ENCODE measurements at regions not wholly inside any gene's neighbourhood (a gene's known extent, or its start where the extent isn't known, plus 50 kb on each side); places are given as distances from the start of the nearest gene placed in this dataset.

DNA sequence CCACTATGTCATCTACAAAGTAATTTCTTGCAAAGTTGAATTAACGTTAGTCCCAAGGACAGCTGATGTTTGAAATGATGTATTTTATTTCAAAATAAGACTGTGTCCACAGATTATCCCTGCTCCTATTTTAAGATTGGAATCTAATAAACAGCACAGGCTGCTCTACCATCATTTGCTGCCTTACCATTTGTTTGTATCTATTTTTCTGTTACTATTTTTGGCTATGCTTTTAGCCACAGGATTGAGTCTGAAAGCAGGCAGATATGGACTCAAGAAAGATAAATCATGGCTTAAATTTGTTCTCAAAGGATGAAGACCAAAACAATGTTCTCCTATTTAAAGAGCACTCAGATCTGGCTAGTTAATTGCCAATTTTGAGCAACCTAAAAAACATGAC, 105.3 kb downstream of the RGS2 start:
- Mint-ChIP-seq H3K27me3 (ENCODE audit: insufficient read depth) (peaks cover 3% of the 10 kb centered on the region; the same call in 1 of the 2 replicates), H3K27ac (no peak overlapping the region), H3K4me3 (no peak overlapping the region), H3K9me3 (no peaks in the 10 kb centered on the region), H3K4me1 (ENCODE audit: low read depth) (no peaks in the 10 kb centered on the region), H3K36me3 (ENCODE audit: low read depth) (no peaks in the 10 kb centered on the region)
- DNase-seq: no peak
- TF ChIP-seq CTCF (IDR thresholded peaks at IDR 0.05): no peak

DNA sequence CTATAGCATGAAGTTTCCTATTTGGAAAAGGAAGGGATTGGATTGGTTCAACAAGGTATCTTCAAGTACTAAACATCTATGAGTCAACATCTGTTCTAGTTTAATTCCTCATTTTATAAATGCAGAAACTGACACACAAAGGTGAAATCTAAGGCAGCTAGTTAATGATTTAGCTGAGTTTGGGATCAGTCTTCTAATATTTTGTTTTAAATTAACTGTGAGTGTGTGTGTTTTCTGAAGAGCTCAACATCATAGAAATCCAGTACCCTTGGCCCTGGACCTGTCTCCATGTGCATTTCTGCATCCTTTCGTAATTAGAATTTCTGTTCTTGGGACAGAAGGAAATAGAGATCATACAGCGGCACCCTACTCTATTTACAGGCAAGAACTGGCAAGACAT, 105.9 kb downstream of the RGS2 start:
- Mint-ChIP-seq H3K27me3 (ENCODE audit: insufficient read depth) (peaks cover 3% of the 10 kb centered on the region; the same call in 1 of the 2 replicates), H3K36me3 (ENCODE audit: low read depth) (no peaks in the 10 kb centered on the region), H3K27ac (no peak overlapping the region), H3K9me3 (no peaks in the 10 kb centered on the region), H3K4me3 (no peak overlapping the region), H3K4me1 (ENCODE audit: low read depth) (no peaks in the 10 kb centered on the region)
- DNase-seq: no peak
- no peak for TF ChIP-seq CTCF (IDR thresholded peaks at IDR 0.05)

- no peak for DNase-seq
- Mint-ChIP-seq H3K36me3 (ENCODE audit: low read depth) (no peaks in the 10 kb centered on the region), H3K4me1 (ENCODE audit: low read depth) (no peaks in the 10 kb centered on the region), H3K9me3 (no peaks in the 10 kb centered on the region), H3K4me3 (no peak overlapping the region), H3K27me3 (ENCODE audit: insufficient read depth) (peaks cover 3% of the 10 kb centered on the region; the same call in 1 of the 2 replicates), H3K27ac (no peak overlapping the region)
- TF ChIP-seq CTCF (IDR thresholded peaks at IDR 0.05): no peak
Measured at GRCh38 chr1:192916021-192916420, 107.2 kb downstream of the RGS2 start.

DNA sequence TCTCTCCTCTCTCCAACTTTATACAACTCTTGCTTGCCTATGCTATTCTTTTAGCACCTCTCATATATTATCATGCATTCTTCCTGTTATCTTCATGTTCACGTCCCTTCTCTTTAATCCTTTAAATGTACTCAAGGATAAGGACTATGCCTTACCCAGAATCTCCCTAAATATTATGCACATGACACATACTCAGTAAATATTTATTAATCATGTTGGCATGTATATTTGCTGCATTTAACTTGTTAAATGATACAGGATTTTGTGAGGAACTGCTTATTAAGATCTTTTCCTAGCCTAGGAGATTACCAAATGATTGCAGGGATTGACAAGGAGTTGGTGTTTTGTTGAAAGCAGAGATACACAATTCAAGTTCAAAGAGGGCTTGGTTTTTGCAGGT, 109.4 kb downstream of the RGS2 start:
- no peak for TF ChIP-seq CTCF (IDR thresholded peaks at IDR 0.05)
- DNase-seq: no peak
- H3K4me1 Mint-ChIP-seq (ENCODE audit: low read depth): no peaks in the 10 kb centered on the region
- no peaks in the 10 kb centered on the region for H3K36me3 Mint-ChIP-seq (ENCODE audit: low read depth)
- H3K27me3 Mint-ChIP-seq (ENCODE audit: insufficient read depth): no peaks in the 10 kb centered on the region
- H3K4me3 Mint-ChIP-seq: no peak overlapping the region
- no peak overlapping the region for H3K27ac Mint-ChIP-seq
- H3K9me3 Mint-ChIP-seq: no peaks in the 10 kb centered on the region

DNA sequence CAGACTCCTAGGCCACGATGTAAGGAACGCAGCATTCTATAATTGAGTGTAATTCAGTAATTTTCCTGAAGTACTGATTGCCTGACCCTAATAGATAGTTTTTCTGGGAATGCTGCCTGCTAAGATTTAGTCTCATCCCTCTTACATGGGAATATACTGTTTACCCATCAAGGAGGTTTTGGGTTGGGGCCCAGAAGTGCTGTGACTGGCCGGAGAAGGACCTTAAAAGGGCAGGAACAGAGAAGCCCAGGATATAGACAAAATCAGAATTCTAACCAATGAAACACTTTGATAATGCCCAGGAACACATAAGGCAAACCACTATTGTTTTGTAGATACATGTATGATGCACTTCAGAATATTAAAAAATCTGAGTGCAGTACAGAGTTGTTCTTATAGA, 111.6 kb downstream of the RGS2 start:
- H3K27me3 Mint-ChIP-seq (ENCODE audit: insufficient read depth): peaks cover 1% of the 10 kb centered on the region
- no peak overlapping the region for H3K4me3 Mint-ChIP-seq
- no peak for DNase-seq
- H3K36me3 Mint-ChIP-seq (ENCODE audit: low read depth): no peaks in the 10 kb centered on the region
- H3K27ac Mint-ChIP-seq: no peak overlapping the region
- no peak for TF ChIP-seq CTCF (IDR thresholded peaks at IDR 0.05)
- no peaks in the 10 kb centered on the region for H3K4me1 Mint-ChIP-seq (ENCODE audit: low read depth)
- H3K9me3 Mint-ChIP-seq: no peaks in the 10 kb centered on the region

- peaks cover 1% of the 10 kb centered on the region for H3K27me3 Mint-ChIP-seq (ENCODE audit: insufficient read depth)
- no peak for TF ChIP-seq CTCF (IDR thresholded peaks at IDR 0.05)
- H3K4me3 Mint-ChIP-seq: no peak overlapping the region
- no peaks in the 10 kb centered on the region for H3K36me3 Mint-ChIP-seq (ENCODE audit: low read depth)
- no peak for DNase-seq
- H3K9me3 Mint-ChIP-seq: no peaks in the 10 kb centered on the region
- H3K27ac Mint-ChIP-seq: no peak overlapping the region
- H3K4me1 Mint-ChIP-seq (ENCODE audit: low read depth): no peaks in the 10 kb centered on the region
Measured at GRCh38 chr1:192925609-192926008, 116.8 kb downstream of the RGS2 start.

Measured in HFFc6 (cell line).